ENCODE measurements at regions not wholly inside any gene's neighbourhood (a gene's known extent, or its start where the extent isn't known, plus 50 kb on each side); places are given as distances from the start of the nearest gene placed in this dataset.
A peak's percentile ranks its signal among the peaks of the same experiment; 100 is the strongest.
"Not testable (repeated sequence)": the region's sequence is repeated elsewhere in the genome, so short reads cannot be mapped to it uniquely, and the experiment has no call there.

DNA sequence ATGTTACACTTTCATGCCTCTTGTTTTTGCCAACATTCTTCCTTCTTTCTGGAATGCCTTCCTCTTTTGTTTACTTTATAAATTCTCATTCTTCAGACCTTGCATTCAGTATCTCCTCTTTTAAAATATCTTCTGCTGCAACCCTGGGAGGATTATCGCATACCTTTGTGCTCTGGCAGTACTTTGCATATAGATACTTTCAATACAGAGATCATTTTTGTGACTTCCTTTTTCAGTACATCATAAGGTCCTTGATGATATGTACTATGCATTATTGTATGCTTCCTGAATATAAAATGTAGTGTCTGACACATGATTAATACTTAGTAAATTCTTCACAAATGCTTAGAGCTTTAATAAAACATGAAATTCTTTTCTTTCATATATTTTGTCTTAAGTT, 538.7 kb downstream of the TRIB2 start:
- Histone ChIP-seq H3K9me3 (ENCODE audit: control insufficient read depth in 2 of 2, insufficient read depth in 1 of 2, low read depth in 1 of 2, low read length in 1 of 2) (no peaks in the 10 kb centered on the region), H3K4me1 (ENCODE audit: control insufficient read depth in 3 of 3, insufficient read depth in 2 of 3, low read depth in 1 of 3, low read length in 2 of 3) (no peaks in the 10 kb centered on the region), H3K27ac (ENCODE audit: low read depth in 1 of 3, low read length in 2 of 3) (no peak overlapping the region), H3K4me3 (ENCODE audit: low read depth in 1 of 3, low read length in 3 of 3) (no peak overlapping the region), H3K36me3 (ENCODE audit: control insufficient read depth in 3 of 3, insufficient read depth in 2 of 3, low read depth in 1 of 3, low read length in 3 of 3) (no peaks in the 10 kb centered on the region), H3K27me3 (ENCODE audit: control insufficient read depth in 3 of 3, insufficient read depth in 3 of 3, low read length in 3 of 3) (no peaks in the 10 kb centered on the region)
- DNase-seq (no peak), FAIRE-seq (no peak)
- 75 to 85% (median 77%) methylated on average over 1 of the region's 1 CpG for WGBS, 3 donors

DNA sequence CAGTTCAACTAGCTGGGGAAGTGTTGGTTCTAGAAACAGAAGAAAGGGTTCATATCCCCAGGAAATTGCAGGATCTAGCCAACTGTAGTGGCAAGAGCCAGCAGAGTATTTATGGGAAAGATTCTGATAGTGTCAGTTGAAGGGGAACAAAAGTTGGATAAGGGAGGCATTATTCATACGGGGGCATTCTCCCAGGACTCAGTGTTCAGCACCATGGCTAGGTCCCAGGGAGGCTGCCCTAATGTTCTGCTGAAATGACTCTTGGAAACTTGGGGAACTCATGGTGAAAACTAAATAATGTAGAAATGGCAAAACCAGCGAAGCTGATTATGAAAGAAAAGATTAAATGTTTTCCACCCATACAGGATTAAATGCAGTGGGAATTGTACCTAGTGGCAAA, 543.7 kb downstream of the TRIB2 start:
- Histone ChIP-seq H3K27me3 (ENCODE audit: control insufficient read depth in 3 of 3, insufficient read depth in 3 of 3, low read length in 3 of 3) (no peaks in the 10 kb centered on the region), H3K4me3 (ENCODE audit: low read depth in 1 of 3, low read length in 3 of 3) (no peak overlapping the region), H3K27ac (ENCODE audit: low read depth in 1 of 3, low read length in 2 of 3) (no peak overlapping the region), H3K9me3 (ENCODE audit: control insufficient read depth in 2 of 2, insufficient read depth in 1 of 2, low read depth in 1 of 2, low read length in 1 of 2) (no peaks in the 10 kb centered on the region), H3K4me1 (ENCODE audit: control insufficient read depth in 3 of 3, insufficient read depth in 2 of 3, low read depth in 1 of 3, low read length in 2 of 3) (no peaks in the 10 kb centered on the region), H3K36me3 (ENCODE audit: control insufficient read depth in 3 of 3, insufficient read depth in 2 of 3, low read depth in 1 of 3, low read length in 3 of 3) (no peaks in the 10 kb centered on the region)
- FAIRE-seq (no peak), DNase-seq (no peak)
- 29 to 38% (median 30%) methylated on average over 2 of the region's 2 CpGs for WGBS, 3 donors

DNA sequence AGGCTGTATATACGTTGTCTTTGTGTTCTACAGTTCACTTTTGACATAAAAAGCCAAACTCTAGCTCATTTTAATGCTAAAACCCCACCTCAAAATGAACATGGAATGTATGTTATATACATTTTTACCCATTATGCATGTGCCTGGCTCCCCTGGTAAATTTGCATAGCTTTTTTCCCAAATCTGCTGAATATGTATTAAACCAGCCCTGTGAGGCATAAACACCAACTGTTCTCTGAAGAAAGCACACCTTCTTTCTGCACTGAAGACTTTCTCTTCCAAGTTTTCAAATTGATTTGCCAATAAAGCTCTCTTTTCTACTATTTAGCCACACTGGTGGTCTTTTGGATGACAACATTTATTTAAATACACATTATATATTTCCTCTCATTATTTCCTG, 549.4 kb downstream of the TRIB2 start:
- Histone ChIP-seq H3K4me1 (ENCODE audit: control insufficient read depth in 3 of 3, insufficient read depth in 2 of 3, low read depth in 1 of 3, low read length in 2 of 3) (no peaks in the 10 kb centered on the region), H3K9me3 (ENCODE audit: control insufficient read depth in 2 of 2, insufficient read depth in 1 of 2, low read depth in 1 of 2, low read length in 1 of 2) (no peaks in the 10 kb centered on the region), H3K27me3 (ENCODE audit: control insufficient read depth in 3 of 3, insufficient read depth in 3 of 3, low read length in 3 of 3) (no peaks in the 10 kb centered on the region), H3K36me3 (ENCODE audit: control insufficient read depth in 3 of 3, insufficient read depth in 2 of 3, low read depth in 1 of 3, low read length in 3 of 3) (no peaks in the 10 kb centered on the region), H3K27ac (ENCODE audit: low read depth in 1 of 3, low read length in 2 of 3) (no peak overlapping the region), H3K4me3 (ENCODE audit: low read depth in 1 of 3, low read length in 3 of 3) (no peak overlapping the region)
- no peak for FAIRE-seq
- WGBS, 3 donors: 42 to 52% (median 52%) methylated on average over 1 of the region's 1 CpG
- DNase-seq: no peak

DNA sequence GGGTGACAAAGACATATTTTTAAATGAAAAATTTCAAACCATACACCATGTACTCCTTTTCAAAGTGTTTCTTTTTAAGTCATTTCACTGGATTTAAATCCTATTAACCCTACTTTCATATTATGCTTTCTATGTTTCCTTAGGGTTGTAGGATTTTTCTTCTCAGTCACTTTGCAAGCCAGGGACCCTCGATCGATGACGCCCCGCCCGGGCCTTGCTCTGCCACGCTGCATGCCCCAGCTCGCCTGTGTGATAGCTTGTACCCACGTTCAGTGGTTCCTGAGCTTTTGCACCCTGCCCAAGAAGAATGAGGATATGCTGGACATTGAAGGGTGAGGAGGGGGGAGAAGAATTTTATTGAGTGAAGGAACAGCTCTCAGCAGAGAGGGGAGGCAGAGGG, 568.0 kb downstream of the TRIB2 start:
- no peak overlapping the region for H3K4me3 ChIP-seq (ENCODE audit: low read depth in 1 of 3, low read length in 3 of 3)
- whole genome bisulfite sequencing, 3 donors: 78 to 93% (median 86%) methylated on average over 8 of the region's 8 CpGs
- H3K4me1 ChIP-seq (ENCODE audit: control insufficient read depth in 3 of 3, insufficient read depth in 2 of 3, low read depth in 1 of 3, low read length in 2 of 3): no peaks in the 10 kb centered on the region
- peaks cover 0 to 5% of the 10 kb centered on the region in 2 donors for H3K9me3 ChIP-seq (ENCODE audit: control insufficient read depth in 2 of 2, insufficient read depth in 1 of 2, low read depth in 1 of 2, low read length in 1 of 2)
- no peak for DNase-seq
- no peaks in the 10 kb centered on the region for H3K27me3 ChIP-seq (ENCODE audit: control insufficient read depth in 3 of 3, insufficient read depth in 3 of 3, low read length in 3 of 3)
- no peaks in the 10 kb centered on the region for H3K36me3 ChIP-seq (ENCODE audit: control insufficient read depth in 3 of 3, insufficient read depth in 2 of 3, low read depth in 1 of 3, low read length in 3 of 3)
- FAIRE-seq: no peak
- H3K27ac ChIP-seq (ENCODE audit: low read depth in 1 of 3, low read length in 2 of 3): no peak overlapping the region

DNA sequence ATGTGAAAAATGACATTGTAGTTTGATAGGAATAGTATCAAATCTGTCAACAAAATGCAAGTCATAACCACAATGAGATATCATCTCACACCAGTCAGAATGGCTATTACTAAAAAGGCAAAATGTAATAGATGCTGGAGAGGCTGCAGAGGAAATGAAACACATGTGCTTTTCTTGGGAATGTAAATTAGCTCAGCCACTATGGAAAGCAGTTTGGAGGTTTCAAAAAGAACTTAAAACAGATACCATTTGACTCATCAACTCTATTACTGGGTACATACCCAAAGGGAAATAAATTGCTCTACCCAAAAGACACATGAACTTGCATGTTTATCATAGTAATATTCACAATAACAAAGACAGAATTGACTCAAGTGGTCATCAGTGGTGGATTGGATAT, 572.6 kb downstream of the TRIB2 start:
- FAIRE-seq: no peak
- Histone ChIP-seq H3K4me1 (ENCODE audit: control insufficient read depth in 3 of 3, insufficient read depth in 2 of 3, low read depth in 1 of 3, low read length in 2 of 3) (no peaks in the 10 kb centered on the region), H3K4me3 (ENCODE audit: low read depth in 1 of 3, low read length in 3 of 3) (no peak overlapping the region), H3K27me3 (ENCODE audit: control insufficient read depth in 3 of 3, insufficient read depth in 3 of 3, low read length in 3 of 3) (no peaks in the 10 kb centered on the region), H3K36me3 (ENCODE audit: control insufficient read depth in 3 of 3, insufficient read depth in 2 of 3, low read depth in 1 of 3, low read length in 3 of 3) (no peaks in the 10 kb centered on the region), H3K27ac (ENCODE audit: low read depth in 1 of 3, low read length in 2 of 3) (no peak overlapping the region), H3K9me3 (ENCODE audit: control insufficient read depth in 2 of 2, insufficient read depth in 1 of 2, low read depth in 1 of 2, low read length in 1 of 2) (peaks cover 0 to 6% of the 10 kb centered on the region in 2 donors)
- DNase-seq: no peak

DNA sequence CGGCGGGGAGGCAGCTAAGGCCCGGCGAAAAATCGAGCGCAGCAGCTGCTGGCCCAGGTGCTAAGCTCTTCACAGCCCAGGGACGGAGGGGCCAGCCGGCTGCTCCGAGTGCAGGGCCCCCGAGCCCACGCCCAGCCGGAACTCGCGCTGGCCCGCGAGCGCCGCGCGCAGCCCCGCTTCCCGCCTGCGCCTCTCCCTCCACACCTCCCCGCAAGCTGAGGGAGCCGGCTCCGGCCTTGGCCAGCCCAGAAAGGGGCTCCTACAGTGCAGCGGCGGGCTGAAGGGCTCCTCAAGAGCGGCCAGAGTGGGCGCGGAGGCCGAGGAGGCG, 591.7 kb downstream of the TRIB2 start:
- WGBS, 3 donors: 92 to 96% (median 93%) methylated on average over 11 to 33 of the region's 33 CpGs
- not testable (repeated sequence) for H3K36me3 ChIP-seq (ENCODE audit: control insufficient read depth in 3 of 3, insufficient read depth in 2 of 3, low read depth in 1 of 3, low read length in 3 of 3); DNase-seq; FAIRE-seq; H3K4me3 ChIP-seq (ENCODE audit: low read depth in 1 of 3, low read length in 3 of 3); H3K4me1 ChIP-seq (ENCODE audit: control insufficient read depth in 3 of 3, insufficient read depth in 2 of 3, low read depth in 1 of 3, low read length in 2 of 3); H3K9me3 ChIP-seq (ENCODE audit: control insufficient read depth in 2 of 2, insufficient read depth in 1 of 2, low read depth in 1 of 2, low read length in 1 of 2); H3K27me3 ChIP-seq (ENCODE audit: control insufficient read depth in 3 of 3, insufficient read depth in 3 of 3, low read length in 3 of 3); H3K27ac ChIP-seq (ENCODE audit: low read depth in 1 of 3, low read length in 2 of 3)

DNA sequence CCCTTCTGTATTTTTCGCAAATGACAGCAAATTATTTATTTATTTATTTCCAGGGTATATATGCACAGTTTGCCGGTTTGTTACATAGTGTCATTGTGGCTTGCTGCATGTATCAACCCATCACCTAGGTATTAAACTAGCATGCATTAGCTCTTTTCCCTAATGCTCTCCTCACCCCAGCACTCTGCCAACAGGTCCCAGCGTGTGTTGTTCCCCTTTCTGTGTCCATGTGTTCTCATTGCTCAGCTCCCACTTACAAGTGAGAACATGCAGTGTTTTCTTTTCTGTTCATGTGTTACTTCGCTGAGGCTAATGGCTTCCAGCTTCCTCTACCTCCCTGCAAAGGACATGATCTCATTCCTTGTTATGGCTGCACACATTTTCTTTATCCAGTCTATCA, 592.3 kb downstream of the TRIB2 start:
- no peaks in the 10 kb centered on the region for H3K36me3 ChIP-seq (ENCODE audit: control insufficient read depth in 3 of 3, insufficient read depth in 2 of 3, low read depth in 1 of 3, low read length in 3 of 3)
- no peaks in the 10 kb centered on the region for H3K27me3 ChIP-seq (ENCODE audit: control insufficient read depth in 3 of 3, insufficient read depth in 3 of 3, low read length in 3 of 3)
- no peak for FAIRE-seq
- H3K4me3 ChIP-seq (ENCODE audit: low read depth in 1 of 3, low read length in 3 of 3): no peak overlapping the region
- DNase-seq: no peak
- H3K27ac ChIP-seq (ENCODE audit: low read depth in 1 of 3, low read length in 2 of 3): no peak overlapping the region
- WGBS, 3 donors: 65 to 90% (median 82%) methylated on average over 4 of the region's 4 CpGs
- no peaks in the 10 kb centered on the region for H3K4me1 ChIP-seq (ENCODE audit: control insufficient read depth in 3 of 3, insufficient read depth in 2 of 3, low read depth in 1 of 3, low read length in 2 of 3)
- peaks cover 0 to 3% of the 10 kb centered on the region in 2 donors for H3K9me3 ChIP-seq (ENCODE audit: control insufficient read depth in 2 of 2, insufficient read depth in 1 of 2, low read depth in 1 of 2, low read length in 1 of 2)

DNA sequence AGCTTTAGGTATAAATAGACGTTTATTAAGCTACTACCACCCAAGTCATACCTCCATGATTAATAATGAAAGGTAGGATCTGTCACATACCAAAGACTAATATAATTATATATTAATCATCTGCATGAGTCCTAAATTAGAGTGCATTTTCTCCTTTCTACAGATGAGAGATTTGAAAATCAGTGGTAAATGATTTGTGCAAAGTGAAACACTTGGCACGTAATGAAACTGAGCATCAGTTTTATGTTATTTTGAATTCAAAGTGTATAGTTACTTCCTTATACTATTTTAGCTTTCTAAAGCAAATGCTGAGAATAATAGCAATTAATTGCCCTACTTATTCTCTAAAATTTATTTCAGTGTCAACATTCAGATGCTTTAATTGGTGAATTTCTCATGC, 615.3 kb downstream of the TRIB2 start:
- H3K36me3 ChIP-seq (ENCODE audit: control insufficient read depth in 3 of 3, insufficient read depth in 2 of 3, low read depth in 1 of 3, low read length in 3 of 3): no peaks in the 10 kb centered on the region
- no peak overlapping the region for H3K27ac ChIP-seq (ENCODE audit: low read depth in 1 of 3, low read length in 2 of 3)
- DNase-seq: no peak
- WGBS, 3 donors: 47 to 72% (median 56%) methylated on average over 2 of the region's 2 CpGs
- H3K9me3 ChIP-seq (ENCODE audit: control insufficient read depth in 2 of 2, insufficient read depth in 1 of 2, low read depth in 1 of 2, low read length in 1 of 2): peaks cover 0 to 4% of the 10 kb centered on the region in 2 donors
- H3K4me1 ChIP-seq (ENCODE audit: control insufficient read depth in 3 of 3, insufficient read depth in 2 of 3, low read depth in 1 of 3, low read length in 2 of 3): no peaks in the 10 kb centered on the region
- FAIRE-seq: no peak
- no peak overlapping the region for H3K4me3 ChIP-seq (ENCODE audit: low read depth in 1 of 3, low read length in 3 of 3)
- no peaks in the 10 kb centered on the region for H3K27me3 ChIP-seq (ENCODE audit: control insufficient read depth in 3 of 3, insufficient read depth in 3 of 3, low read length in 3 of 3)

DNA sequence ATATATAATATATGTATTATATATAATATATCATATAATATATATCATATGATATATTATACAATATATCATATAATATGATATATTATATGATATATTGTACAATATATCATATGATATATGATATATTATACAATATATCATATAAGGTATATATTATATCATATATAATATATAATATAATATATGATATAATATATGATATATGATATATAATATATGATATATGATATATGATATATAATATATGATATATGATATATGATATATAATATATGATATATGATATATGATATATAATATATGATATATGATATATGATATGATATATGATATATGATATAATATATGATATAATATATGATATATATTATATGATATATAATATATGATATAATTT, 617.3 kb downstream of the TRIB2 start:
- H3K4me1 ChIP-seq (ENCODE audit: control insufficient read depth in 3 of 3, insufficient read depth in 2 of 3, low read depth in 1 of 3, low read length in 2 of 3); H3K27ac ChIP-seq (ENCODE audit: low read depth in 1 of 3, low read length in 2 of 3); H3K27me3 ChIP-seq (ENCODE audit: control insufficient read depth in 3 of 3, insufficient read depth in 3 of 3, low read length in 3 of 3); H3K9me3 ChIP-seq (ENCODE audit: control insufficient read depth in 2 of 2, insufficient read depth in 1 of 2, low read depth in 1 of 2, low read length in 1 of 2); H3K4me3 ChIP-seq (ENCODE audit: low read depth in 1 of 3, low read length in 3 of 3); H3K36me3 ChIP-seq (ENCODE audit: control insufficient read depth in 3 of 3, insufficient read depth in 2 of 3, low read depth in 1 of 3, low read length in 3 of 3): not testable (repeated sequence)
- DNase-seq (peak in 1 of 2 donors; percentile 20), FAIRE-seq (peak; percentile 100)
